IMR-90 (cell line): ENCODE measurements at regions not wholly inside any gene's neighbourhood (a gene's known extent, or its start where the extent isn't known, plus 50 kb on each side); places are given as distances from the start of the nearest gene placed in this dataset.

Source experiments
- ATAC-seq: fragments of 200-7000 bp; cut with Tn5 transposase; 2 replicates; pipeline ENCODE4 v1.9.1; 2020; ENCODE audit warnings: low read depth, mild to moderate bottlenecking, moderate library complexity
- BruUV-seq: library from RNA; stranded (reverse); fragments of 400-500 nt; replicated peaks from 2 replicates; lab custom pipeline; 2021; lab: Mats Ljungman, UMichigan
- CTCF ChIA-PET: fragments of 300-600 bp; formaldehyde crosslinking; extraction: SDS; loops from one replicate; lab custom pipeline; 2021; ENCODE audit warnings: antibody characterized with exemption; lab: Yijun Ruan, JAX
- POLR2A ChIA-PET: fragments of 300-600 bp; sonication (Branson Sonifier 250); formaldehyde crosslinking; loops from one replicate; lab custom pipeline; 2022; ENCODE audit warnings: antibody characterized with exemption; ENCODE audit not compliant: unreplicated experiment; lab: Charles Lee
- DNase-seq: peaks from one replicate; pipeline ENCODE4 v3.0.0; 2013
- H2AFZ ChIP-seq: replicated peaks from 2 replicates; pipeline ENCODE3; 2013; ENCODE audit warnings: low read length, mild to moderate bottlenecking; ENCODE audit not compliant: poor library complexity
- H2AK5ac ChIP-seq: 2 replicates; pipeline ENCODE4 v1.6.1; 2013; ENCODE audit warnings: low read depth, low read length, inconsistent platforms
- H2AK9ac ChIP-seq: replicated peaks from 2 replicates; pipeline ENCODE3; 2013; ENCODE audit warnings: mild to moderate bottlenecking, low read depth, low read length, moderate library complexity; ENCODE audit not compliant: poor library complexity
- H2BK120ac ChIP-seq: 2 replicates; pipeline ENCODE4 v1.6.1; 2013; ENCODE audit warnings: low read depth, low read length, inconsistent platforms
- H2BK15ac ChIP-seq: 3 replicates; pipeline ENCODE4 v1.6.1; 2013; ENCODE audit warnings: low read depth, low read length, inconsistent platforms
- H2BK20ac ChIP-seq: 2 replicates; pipeline ENCODE4 v1.6.1; 2013; ENCODE audit warnings: low read depth, mild to moderate bottlenecking, inconsistent platforms, low read length, moderate library complexity
- H2BK5ac ChIP-seq: 2 replicates; pipeline ENCODE4 v1.6.1; 2013; ENCODE audit warnings: mild to moderate bottlenecking, low read depth, low read length, inconsistent platforms; ENCODE audit not compliant: poor library complexity, severe bottlenecking
- H3K14ac ChIP-seq: replicated peaks from 2 replicates; pipeline ENCODE4 v1.6.1; 2013; ENCODE audit warnings: low read depth, low read length, inconsistent platforms
- H3K18ac ChIP-seq: 2 replicates; pipeline ENCODE4 v1.6.1; 2013; ENCODE audit warnings: low read depth, low read length, control low read depth
- H3K23ac ChIP-seq: 2 replicates; pipeline ENCODE4 v1.6.1; 2013; ENCODE audit warnings: low read depth, low read length, inconsistent platforms
- H3K27ac ChIP-seq: 2 replicates; pipeline ENCODE4 v1.5.1; 2013; ENCODE audit warnings: mild to moderate bottlenecking, control low read depth, low read length; ENCODE audit not compliant: insufficient read depth
- H3K27me3 ChIP-seq: 2 replicates; pipeline ENCODE4 v1.6.1; 2013; ENCODE audit warnings: low read length; ENCODE audit not compliant: control insufficient read depth, insufficient read depth
- H3K36me3 ChIP-seq: 2 replicates; pipeline ENCODE4 v1.6.1; 2013; ENCODE audit warnings: low read length, mixed read lengths; ENCODE audit not compliant: control insufficient read depth, insufficient read depth
- H3K4ac ChIP-seq: 2 replicates; pipeline ENCODE4 v1.6.1; 2013; ENCODE audit warnings: low read depth, low read length, inconsistent platforms
- H3K4me1 ChIP-seq: 2 replicates; pipeline ENCODE4 v1.6.1; 2013; ENCODE audit warnings: low read length, mixed read lengths; ENCODE audit not compliant: control insufficient read depth, insufficient read depth
- H3K4me2 ChIP-seq: 2 replicates; pipeline ENCODE4 v1.6.1; 2013; ENCODE audit warnings: low read depth, mild to moderate bottlenecking, control low read depth, low read length, moderate library complexity
- H3K4me3 ChIP-seq: 2 replicates; pipeline ENCODE4 v1.5.1; 2013; ENCODE audit warnings: low read depth, mild to moderate bottlenecking, control low read depth, low read length, moderate library complexity; ENCODE audit not compliant: insufficient read depth
- H3K56ac ChIP-seq: 2 replicates; pipeline ENCODE4 v1.6.1; 2013; ENCODE audit warnings: low read length, inconsistent platforms; ENCODE audit not compliant: insufficient read depth; ENCODE audit errors: extremely low read depth
- H3K79me1 ChIP-seq, 2 experiments: 2 replicates each; pipeline ENCODE4 v1.6.1; 2013; ENCODE audit warnings: low read length in 2 of 2, inconsistent platforms in 1 of 2, low read depth in 1 of 2
- H3K9ac ChIP-seq: 2 replicates; pipeline ENCODE4 v1.6.1; 2013; ENCODE audit warnings: low read depth, low read length, control low read depth
- H3K9me1 ChIP-seq: 2 replicates; pipeline ENCODE4 v1.6.1; 2013; ENCODE audit warnings: low read length, inconsistent platforms; ENCODE audit not compliant: insufficient read depth
- H3K9me3 ChIP-seq: 2 replicates; pipeline ENCODE4 v1.6.1; 2013; ENCODE audit warnings: low read length; ENCODE audit not compliant: control insufficient read depth, insufficient read depth
- H4K20me1 ChIP-seq: 2 replicates; pipeline ENCODE4 v1.6.1; 2013; ENCODE audit warnings: low read length, inconsistent platforms; ENCODE audit not compliant: insufficient read depth
- H4K5ac ChIP-seq: 2 replicates; pipeline ENCODE4 v1.6.1; 2013; ENCODE audit warnings: mild to moderate bottlenecking, low read depth, low read length, control low read depth
- H4K8ac ChIP-seq, 2 experiments: 2 replicates each; pipeline ENCODE4 v1.6.1; 2013; ENCODE audit warnings: low read depth in 2 of 2, low read length in 2 of 2, control low read depth in 1 of 2, inconsistent platforms in 1 of 2
- H4K91ac ChIP-seq: 2 replicates; pipeline ENCODE4 v1.6.1; 2013; ENCODE audit warnings: low read depth, low read length, inconsistent platforms; ENCODE audit not compliant: insufficient read depth
- BHLHE40 ChIP-seq: fragments of 150-350 bp; IDR thresholded peaks from 2 replicates; pipeline ENCODE4 v1.6.1; 2016; ENCODE audit warnings: mild to moderate bottlenecking, low read depth, low read length
- CEBPB ChIP-seq: IDR thresholded peaks from 2 replicates; pipeline ENCODE4 v1.6.1; 2012; ENCODE audit warnings: low read depth, low read length, improper control_type of control experiment
- CHD1 ChIP-seq: IDR thresholded peaks from 2 replicates; pipeline ENCODE4 v1.6.1; 2012; ENCODE audit warnings: low read depth, low read length, improper control_type of control experiment
- ELK1 ChIP-seq: fragments of 150-350 bp; IDR thresholded peaks from 2 replicates; pipeline ENCODE4 v1.6.1; 2016; ENCODE audit warnings: low read depth, mild to moderate bottlenecking, low read length, moderate library complexity, borderline replicate concordance
- FOS ChIP-seq: fragments of 150-350 bp; IDR thresholded peaks from 2 replicates; pipeline ENCODE4 v1.6.1; 2016; ENCODE audit warnings: low read depth, low read length
- MAFK ChIP-seq: IDR thresholded peaks from 2 replicates; pipeline ENCODE4 v1.6.1; 2012; ENCODE audit warnings: low read depth, low read length, improper control_type of control experiment
- MAZ ChIP-seq: IDR thresholded peaks from 2 replicates; pipeline ENCODE4 v1.6.1; 2012; ENCODE audit warnings: low read depth, mild to moderate bottlenecking, low read length, improper control_type of control experiment, moderate library complexity, borderline replicate concordance
- MXI1 ChIP-seq: IDR thresholded peaks from 2 replicates; pipeline ENCODE4 v1.6.1; 2012; ENCODE audit warnings: low read depth, mild to moderate bottlenecking, low read length, moderate library complexity, borderline replicate concordance
- NFE2L2 ChIP-seq: fragments of 150-350 bp; IDR thresholded peaks from 2 replicates; pipeline ENCODE4 v1.6.1; 2016; ENCODE audit warnings: low read depth, mild to moderate bottlenecking, low read length
- POLR2A ChIP-seq: IDR thresholded peaks from 2 replicates; pipeline ENCODE4 v1.6.1; 2012; ENCODE audit warnings: mild to moderate bottlenecking, low read depth, low read length
- RAD21 ChIP-seq: IDR thresholded peaks from 2 replicates; pipeline ENCODE4 v1.6.1; 2012; ENCODE audit warnings: low read length, improper control_type of control experiment
- RCOR1 ChIP-seq: IDR thresholded peaks from 2 replicates; pipeline ENCODE4 v1.6.1; 2012; ENCODE audit warnings: mild to moderate bottlenecking, low read length, improper control_type of control experiment; ENCODE audit not compliant: insufficient replicate concordance
- RFX5 ChIP-seq: IDR thresholded peaks from 2 replicates; pipeline ENCODE4 v1.8.0; 2012; ENCODE audit warnings: low read depth, mild to moderate bottlenecking, low read length, moderate library complexity
- SMC3 ChIP-seq: fragments of 150-350 bp; IDR thresholded peaks from 2 replicates; pipeline ENCODE4 v1.6.1; 2016; ENCODE audit warnings: low read depth, mild to moderate bottlenecking, antibody characterized with exemption, low read length, moderate library complexity
- WGBS, 2 experiments: methylation state at CpG; one replicate each; pipeline versions ENCODE4 v1.1.5 to v1.1.7; 2013; ENCODE audit warnings: missing lambda C conversion rate in 2 of 2; ENCODE audit not compliant: insufficient read length in 1 of 2; ENCODE audit errors: extremely low coverage in 2 of 2; 5-methylcytosine and 5-hydroxymethylcytosine counted together
- dilution Hi-C: fragments of 300-500 bp; cut with HindIII; formaldehyde crosslinking; loops from one replicate; pipeline ENCODE4 v1.14.3; 2018; ENCODE audit warnings: low sequenced_read_pairs; ENCODE audit not compliant: unreplicated experiment
- in situ Hi-C: fragments of 300-500 bp; cut with MboI; formaldehyde crosslinking; loops from 3 replicates; pipeline ENCODE4 v1.14.3; 2019; ENCODE audit warnings: low sequenced_read_pairs, inconsistent platforms, mixed read lengths
- intact Hi-C: fragments of 100-400 bp; cut with micrococcal nuclease; formaldehyde crosslinking; loops from 2 replicates; pipeline ENCODE4 v1.10.0; 2022
- TF ChIP-seq, protein P1 (sequence below): fragments of 150-350 bp; IDR thresholded peaks from 2 replicates; pipeline ENCODE4 v1.6.1; 2017; ENCODE audit warnings: mild to moderate bottlenecking, antibody characterized with exemption, low read length, low read depth
- TF ChIP-seq, protein P2 (sequence below): conservative IDR thresholded peaks from 2 replicates; pipeline ENCODE4 v1.5.1; 2012; ENCODE audit warnings: mild to moderate bottlenecking, low read depth, low read length, improper control_type of control experiment

- H4K8ac ChIP-seq, result 0 out of 4 replicates have a peak overlapping the region, but pooled peaks of 1 of the 2 experiments have one; percentile 47
- no peak overlapping the region for H3K56ac ChIP-seq
- H2AK5ac ChIP-seq, result 0 out of 2 replicates have a peak overlapping the region, but pooled peaks have one; percentile 51
- ATAC-seq (no peak), DNase-seq (no peak)
- H3K79me1 ChIP-seq, result no peaks in the 10 kb centered on the region
- peak overlapping the region; percentile 64 for H2BK120ac ChIP-seq
- H2AK9ac ChIP-seq, result no peak overlapping the region
- no peak overlapping the region for H4K91ac ChIP-seq
- H3K4me3 ChIP-seq, result no peak overlapping the region
- H3K4me2 ChIP-seq, result no peak overlapping the region
- H2AFZ ChIP-seq, result no peak overlapping the region
- H3K9me1 ChIP-seq, result no peaks in the 10 kb centered on the region
- in situ Hi-C loops (no loop called here), dilution Hi-C loops (no loop called here), intact Hi-C loops (no loop called here)
- POLR2A ChIA-PET, result no interaction called here
- BruUV-seq, result no TSS peak
- H3K4me1 ChIP-seq, result peaks cover 5% of the 10 kb centered on the region
- no peaks in the 10 kb centered on the region for H3K36me3 ChIP-seq
- peak overlapping the region; percentile 70; the same call in 1 of the 2 replicates for H2BK20ac ChIP-seq
- H3K18ac ChIP-seq, result peak overlapping the region; percentile 42; the same call in 1 of the 2 replicates
- no peak overlapping the region for H3K9ac ChIP-seq
- no peak overlapping the region for H3K23ac ChIP-seq
- H4K20me1 ChIP-seq, result no peaks in the 10 kb centered on the region
- H3K14ac ChIP-seq, result 0 out of 2 replicates have a peak overlapping the region, but pooled peaks have one; percentile 63
- no peaks in the 10 kb centered on the region for H3K27me3 ChIP-seq
- WGBS, 2 experiments, result no CpG with 5 or more reads among the region's 4 CpGs
- CTCF ChIA-PET, result no interaction called here
- no peak overlapping the region for H4K5ac ChIP-seq
- no peaks in the 10 kb centered on the region for H3K9me3 ChIP-seq
- peak overlapping the region; percentile 82 for H2BK5ac ChIP-seq
- no peak overlapping the region for H3K27ac ChIP-seq
- 0 out of 2 replicates have a peak overlapping the region, but pooled peaks have one; percentile 52 for H3K4ac ChIP-seq
- H2BK15ac ChIP-seq, result 0 out of 3 replicates have a peak overlapping the region, but pooled peaks have one; percentile 52
- TF ChIP-seq CHD1, result no peak
- no peak for TF ChIP-seq MAZ
- no peak for TF ChIP-seq MAFK
- no peak for TF ChIP-seq CEBPB
- no peak for TF ChIP-seq FOS
- TF ChIP-seq POLR2A, result no peak
- TF ChIP-seq RFX5, result no peak
- no peak for TF ChIP-seq RCOR1
- no peak for TF ChIP-seq MXI1
- no peak for TF ChIP-seq BHLHE40
- TF ChIP-seq, protein P1, sequence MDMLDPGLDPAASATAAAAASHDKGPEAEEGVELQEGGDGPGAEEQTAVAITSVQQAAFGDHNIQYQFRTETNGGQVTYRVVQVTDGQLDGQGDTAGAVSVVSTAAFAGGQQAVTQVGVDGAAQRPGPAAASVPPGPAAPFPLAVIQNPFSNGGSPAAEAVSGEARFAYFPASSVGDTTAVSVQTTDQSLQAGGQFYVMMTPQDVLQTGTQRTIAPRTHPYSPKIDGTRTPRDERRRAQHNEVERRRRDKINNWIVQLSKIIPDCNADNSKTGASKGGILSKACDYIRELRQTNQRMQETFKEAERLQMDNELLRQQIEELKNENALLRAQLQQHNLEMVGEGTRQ, result no peak
- TF ChIP-seq NFE2L2, result no peak
- no peak for TF ChIP-seq SMC3
- TF ChIP-seq, protein P2, sequence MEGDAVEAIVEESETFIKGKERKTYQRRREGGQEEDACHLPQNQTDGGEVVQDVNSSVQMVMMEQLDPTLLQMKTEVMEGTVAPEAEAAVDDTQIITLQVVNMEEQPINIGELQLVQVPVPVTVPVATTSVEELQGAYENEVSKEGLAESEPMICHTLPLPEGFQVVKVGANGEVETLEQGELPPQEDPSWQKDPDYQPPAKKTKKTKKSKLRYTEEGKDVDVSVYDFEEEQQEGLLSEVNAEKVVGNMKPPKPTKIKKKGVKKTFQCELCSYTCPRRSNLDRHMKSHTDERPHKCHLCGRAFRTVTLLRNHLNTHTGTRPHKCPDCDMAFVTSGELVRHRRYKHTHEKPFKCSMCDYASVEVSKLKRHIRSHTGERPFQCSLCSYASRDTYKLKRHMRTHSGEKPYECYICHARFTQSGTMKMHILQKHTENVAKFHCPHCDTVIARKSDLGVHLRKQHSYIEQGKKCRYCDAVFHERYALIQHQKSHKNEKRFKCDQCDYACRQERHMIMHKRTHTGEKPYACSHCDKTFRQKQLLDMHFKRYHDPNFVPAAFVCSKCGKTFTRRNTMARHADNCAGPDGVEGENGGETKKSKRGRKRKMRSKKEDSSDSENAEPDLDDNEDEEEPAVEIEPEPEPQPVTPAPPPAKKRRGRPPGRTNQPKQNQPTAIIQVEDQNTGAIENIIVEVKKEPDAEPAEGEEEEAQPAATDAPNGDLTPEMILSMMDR, result no peak
- TF ChIP-seq ELK1, result no peak
- TF ChIP-seq RAD21, result no peak
These were observed 62.7 kb upstream of the FAM47B start for GRCh38 chrX:34879886-34880285.
